A673 (cell line): ENCODE measurements at regions not wholly inside any gene's neighbourhood (a gene's known extent, or its start where the extent isn't known, plus 50 kb on each side); places are given as distances from the start of the nearest gene placed in this dataset.
A peak's percentile ranks its signal among the peaks of the same experiment; 100 is the strongest.

Experiments
- BruUV-seq: library from RNA; stranded (reverse); fragments of 400-500 nt; replicated peaks from 2 replicates; lab custom pipeline; 2021; lab: Mats Ljungman, UMichigan
- CTCF ChIA-PET: fragments of 300-600 bp; sonication (Branson Sonifier 250); formaldehyde crosslinking; loops from one replicate; lab custom pipeline; 2022; ENCODE audit warnings: antibody characterized with exemption; lab: Charles Lee
- POLR2A ChIA-PET: fragments of 300-600 bp; sonication (Branson Sonifier 250); formaldehyde crosslinking; loops from one replicate; lab custom pipeline; 2022; ENCODE audit warnings: antibody characterized with exemption; ENCODE audit not compliant: low non-redundant PET; lab: Charles Lee
- DNase-seq: peaks from one replicate; pipeline ENCODE4 v3.0.0-alpha.2; 2015; ENCODE audit warnings: low spot score
- H3K27ac ChIP-seq: fragments of 200-600 bp; sonication (generic); 2 replicates; pipeline ENCODE4 v1.5.1; 2016; ENCODE audit warnings: mixed run types, low read depth, mild to moderate bottlenecking, mixed read lengths, antibody characterized with exemption, low read length; ENCODE audit not compliant: poor library complexity, severe bottlenecking
- H3K27me3 ChIP-seq: fragments of 200-600 bp; sonication (generic); replicated peaks from 2 replicates; pipeline ENCODE4 v1.6.1; 2017; ENCODE audit warnings: mixed run types, low read depth, mild to moderate bottlenecking, mixed read lengths, antibody characterized with exemption, low read length; ENCODE audit not compliant: insufficient read depth, poor library complexity
- H3K36me3 ChIP-seq: fragments of 200-600 bp; sonication (generic); 2 replicates; pipeline ENCODE4 v1.6.1; 2016; ENCODE audit warnings: mixed run types, mild to moderate bottlenecking, mixed read lengths, antibody characterized with exemption, low read length; ENCODE audit not compliant: insufficient read depth, poor library complexity, severe bottlenecking
- H3K4me1 ChIP-seq: fragments of 200-600 bp; sonication (generic); 2 replicates; pipeline ENCODE4 v1.6.1; 2017; ENCODE audit warnings: mixed run types, mild to moderate bottlenecking, mixed read lengths, antibody characterized with exemption, low read length; ENCODE audit not compliant: insufficient read depth, poor library complexity, severe bottlenecking
- H3K4me3 ChIP-seq: fragments of 200-600 bp; sonication (generic); 2 replicates; pipeline ENCODE4 v1.5.1; 2016; ENCODE audit warnings: low read depth, mixed run types, mild to moderate bottlenecking, mixed read lengths, low read length; ENCODE audit not compliant: poor library complexity, severe bottlenecking
- H3K9me3 ChIP-seq: fragments of 200-600 bp; sonication (generic); 2 replicates; pipeline ENCODE4 v1.6.1; 2016; ENCODE audit warnings: mixed run types, low read depth, mild to moderate bottlenecking, mixed read lengths, antibody characterized with exemption, low read length; ENCODE audit not compliant: poor library complexity, severe bottlenecking
- EZH2 ChIP-seq: fragments of 200-600 bp; sonication (generic); IDR thresholded peaks from 2 replicates; pipeline ENCODE4 v1.6.1; 2017; ENCODE audit warnings: borderline replicate concordance, low read depth, mild to moderate bottlenecking, mixed read lengths, antibody characterized with exemption, low read length; ENCODE audit not compliant: poor library complexity, severe bottlenecking
- intact Hi-C: fragments of 100-400 bp; cut with micrococcal nuclease; formaldehyde crosslinking; loops from one replicate; pipeline ENCODE4 v1.10.0; 2022; ENCODE audit not compliant: unreplicated experiment
- TF ChIP-seq, protein P1 (sequence below): fragments of 300-800, 200-600 bp; sonication (generic); conservative IDR thresholded peaks from 2 replicates; pipeline ENCODE4 v1.5.1; 2017; ENCODE audit warnings: low read depth, mild to moderate bottlenecking, antibody characterized with exemption, low read length, moderate library complexity, mixed read lengths

DNA sequence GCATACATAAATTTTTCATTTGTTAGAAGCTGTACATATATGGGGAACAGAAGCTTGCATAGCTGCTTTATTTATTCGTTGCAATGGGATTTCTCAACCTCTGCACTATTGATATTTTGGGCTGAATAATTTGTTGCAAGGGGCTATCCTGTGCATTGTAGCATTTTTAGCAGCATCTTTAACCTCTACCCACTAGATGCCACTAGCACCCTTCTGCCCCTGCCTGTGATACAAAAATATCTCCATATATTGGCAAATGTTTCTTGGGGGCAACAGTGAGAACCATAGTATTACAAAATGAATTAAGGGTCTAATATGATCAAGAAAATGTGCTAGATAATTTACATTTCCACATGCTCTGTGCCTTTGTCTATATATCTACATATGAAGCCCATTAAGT lies 1401.0 kb downstream of the CDH11 start:
- peak; percentile 4 for DNase-seq
- TF ChIP-seq, protein P1, sequence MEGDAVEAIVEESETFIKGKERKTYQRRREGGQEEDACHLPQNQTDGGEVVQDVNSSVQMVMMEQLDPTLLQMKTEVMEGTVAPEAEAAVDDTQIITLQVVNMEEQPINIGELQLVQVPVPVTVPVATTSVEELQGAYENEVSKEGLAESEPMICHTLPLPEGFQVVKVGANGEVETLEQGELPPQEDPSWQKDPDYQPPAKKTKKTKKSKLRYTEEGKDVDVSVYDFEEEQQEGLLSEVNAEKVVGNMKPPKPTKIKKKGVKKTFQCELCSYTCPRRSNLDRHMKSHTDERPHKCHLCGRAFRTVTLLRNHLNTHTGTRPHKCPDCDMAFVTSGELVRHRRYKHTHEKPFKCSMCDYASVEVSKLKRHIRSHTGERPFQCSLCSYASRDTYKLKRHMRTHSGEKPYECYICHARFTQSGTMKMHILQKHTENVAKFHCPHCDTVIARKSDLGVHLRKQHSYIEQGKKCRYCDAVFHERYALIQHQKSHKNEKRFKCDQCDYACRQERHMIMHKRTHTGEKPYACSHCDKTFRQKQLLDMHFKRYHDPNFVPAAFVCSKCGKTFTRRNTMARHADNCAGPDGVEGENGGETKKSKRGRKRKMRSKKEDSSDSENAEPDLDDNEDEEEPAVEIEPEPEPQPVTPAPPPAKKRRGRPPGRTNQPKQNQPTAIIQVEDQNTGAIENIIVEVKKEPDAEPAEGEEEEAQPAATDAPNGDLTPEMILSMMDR = 0 out of 2 replicates have a peak, but pooled peaks have one; percentile 15
- no peak for TF ChIP-seq EZH2
- H3K36me3 ChIP-seq = no peaks in the 10 kb centered on the region
- BruUV-seq = no TSS peak
- no peak overlapping the region for H3K4me3 ChIP-seq
- no peaks in the 10 kb centered on the region for H3K9me3 ChIP-seq
- intact Hi-C loops = no loop called here
- H3K27ac ChIP-seq = no peak overlapping the region
- ChIA-PET POLR2A (no interaction called here), CTCF (no interaction called here)
- no peaks in the 10 kb centered on the region for H3K4me1 ChIP-seq
- no peaks in the 10 kb centered on the region for H3K27me3 ChIP-seq

DNA sequence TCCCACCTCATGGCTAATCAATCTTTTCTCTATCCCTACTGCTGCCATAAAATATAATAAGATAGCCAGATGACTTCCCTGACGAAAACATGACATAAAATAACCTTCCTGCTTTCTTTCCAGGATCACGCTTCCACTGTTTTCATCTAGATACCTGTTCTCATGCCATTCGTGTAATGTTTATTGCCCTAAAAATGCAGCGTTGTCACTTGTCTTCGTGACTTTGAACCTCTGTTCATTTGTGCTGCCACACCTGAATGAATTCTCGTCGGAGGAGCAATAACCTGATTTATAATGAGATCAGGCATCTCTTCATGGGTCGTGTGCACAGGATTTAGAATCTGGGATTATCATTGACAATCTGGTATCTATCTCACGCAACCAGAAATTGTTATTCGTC lies 1401.9 kb downstream of the CDH11 start:
- Histone ChIP-seq H3K4me3 (no peak overlapping the region), H3K9me3 (no peaks in the 10 kb centered on the region), H3K27me3 (no peaks in the 10 kb centered on the region), H3K36me3 (no peaks in the 10 kb centered on the region), H3K4me1 (no peaks in the 10 kb centered on the region), H3K27ac (no peak overlapping the region)
- ChIA-PET CTCF (no interaction called here), POLR2A (no interaction called here)
- intact Hi-C loops = no loop called here
- no TSS peak for BruUV-seq
- no peak for DNase-seq
- no peak for TF ChIP-seq EZH2
- TF ChIP-seq, protein P1 = no peak

DNA sequence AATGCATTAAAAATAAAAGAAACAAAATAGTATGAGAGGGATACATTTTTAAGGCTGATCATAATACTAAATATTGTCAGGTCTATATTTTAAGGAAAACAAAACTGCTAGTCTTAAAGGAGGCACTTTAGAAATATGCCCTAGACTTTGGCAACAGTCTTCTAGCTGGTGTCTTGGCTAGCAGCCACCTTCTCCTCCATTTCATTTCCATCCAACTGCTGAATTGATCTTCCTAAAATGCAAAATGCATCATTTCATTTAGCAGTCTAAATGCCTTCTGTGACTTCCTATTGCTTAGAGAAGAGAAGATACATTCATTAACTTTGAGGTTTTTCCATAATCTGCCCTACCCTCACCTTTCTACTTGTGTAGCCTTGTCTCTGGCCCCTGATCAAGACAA lies 1404.1 kb downstream of the CDH11 start:
- intact Hi-C loops = no loop called here
- H3K9me3 ChIP-seq = no peaks in the 10 kb centered on the region
- no TSS peak for BruUV-seq
- H3K4me1 ChIP-seq = no peaks in the 10 kb centered on the region
- TF ChIP-seq, protein P1 = no peak
- no peak for TF ChIP-seq EZH2
- DNase-seq = no peak
- CTCF ChIA-PET = no interaction called here
- H3K4me3 ChIP-seq = no peak overlapping the region
- POLR2A ChIA-PET = no interaction called here
- H3K27me3 ChIP-seq = no peaks in the 10 kb centered on the region
- no peaks in the 10 kb centered on the region for H3K36me3 ChIP-seq
- H3K27ac ChIP-seq = no peak overlapping the region
